Lower leg skin (tissue), 3 donors: ENCODE measurements at regions not wholly inside any gene's neighbourhood (a gene's known extent, or its start where the extent isn't known, plus 50 kb on each side); places are given as distances from the start of the nearest gene placed in this dataset.

Experiments
- POLR2A ChIP-seq, 2 donors: fragments of 450-650 bp; IDR thresholded peaks; one replicate each; pipeline ENCODE4 v1.6.1; 2016 to 2017; ENCODE audit warnings: antibody characterized with exemption in 2 of 2, mild to moderate bottlenecking in 1 of 2, moderate library complexity in 1 of 2
- TF ChIP-seq, protein P1 (sequence below), 3 donors: fragments of 450-650 bp; IDR thresholded peaks; one replicate each; pipeline ENCODE4 v1.5.1; 2016; ENCODE audit warnings: antibody characterized with exemption in 3 of 3, mild to moderate bottlenecking in 3 of 3, moderate library complexity in 2 of 3

DNA sequence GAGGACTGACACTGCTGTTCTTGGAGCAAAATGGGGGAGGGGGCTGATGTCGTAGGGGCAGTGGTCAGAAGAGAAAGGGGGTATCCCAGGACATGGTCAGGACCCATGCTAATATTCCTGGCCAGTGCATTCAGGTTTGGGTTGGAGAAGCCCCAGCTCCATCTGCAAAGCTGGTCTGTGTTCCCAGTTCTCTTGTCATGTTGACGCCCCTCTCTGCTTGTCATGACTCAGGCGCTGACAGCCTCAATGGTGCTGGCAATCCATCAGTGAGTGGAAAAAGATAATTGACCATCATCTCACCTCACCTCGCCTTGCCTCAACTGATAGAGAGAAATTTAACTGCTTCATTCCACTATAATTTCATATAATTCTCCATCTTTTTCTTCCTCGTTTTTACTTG lies 283.1 kb upstream of the CADM1 start:
- TF ChIP-seq, protein P1, sequence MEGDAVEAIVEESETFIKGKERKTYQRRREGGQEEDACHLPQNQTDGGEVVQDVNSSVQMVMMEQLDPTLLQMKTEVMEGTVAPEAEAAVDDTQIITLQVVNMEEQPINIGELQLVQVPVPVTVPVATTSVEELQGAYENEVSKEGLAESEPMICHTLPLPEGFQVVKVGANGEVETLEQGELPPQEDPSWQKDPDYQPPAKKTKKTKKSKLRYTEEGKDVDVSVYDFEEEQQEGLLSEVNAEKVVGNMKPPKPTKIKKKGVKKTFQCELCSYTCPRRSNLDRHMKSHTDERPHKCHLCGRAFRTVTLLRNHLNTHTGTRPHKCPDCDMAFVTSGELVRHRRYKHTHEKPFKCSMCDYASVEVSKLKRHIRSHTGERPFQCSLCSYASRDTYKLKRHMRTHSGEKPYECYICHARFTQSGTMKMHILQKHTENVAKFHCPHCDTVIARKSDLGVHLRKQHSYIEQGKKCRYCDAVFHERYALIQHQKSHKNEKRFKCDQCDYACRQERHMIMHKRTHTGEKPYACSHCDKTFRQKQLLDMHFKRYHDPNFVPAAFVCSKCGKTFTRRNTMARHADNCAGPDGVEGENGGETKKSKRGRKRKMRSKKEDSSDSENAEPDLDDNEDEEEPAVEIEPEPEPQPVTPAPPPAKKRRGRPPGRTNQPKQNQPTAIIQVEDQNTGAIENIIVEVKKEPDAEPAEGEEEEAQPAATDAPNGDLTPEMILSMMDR (IDR thresholded peaks at IDR 0.05): no peak
- TF ChIP-seq POLR2A (IDR thresholded peaks at IDR 0.05): no peak
